HCEC 1CT (cell line): ENCODE measurements at regions not wholly inside any gene's neighbourhood (a gene's known extent, or its start where the extent isn't known, plus 50 kb on each side); places are given as distances from the start of the nearest gene placed in this dataset.
A peak's percentile ranks its signal among the peaks of the same experiment; 100 is the strongest.
"Not testable (repeated sequence)": the region's sequence is repeated elsewhere in the genome, so short reads cannot be mapped to it uniquely, and the experiment has no call there.

Experiments
- DNase-seq: peaks from one replicate; pipeline ENCODE4 v3.0.0-alpha.2; 2017

DNA sequence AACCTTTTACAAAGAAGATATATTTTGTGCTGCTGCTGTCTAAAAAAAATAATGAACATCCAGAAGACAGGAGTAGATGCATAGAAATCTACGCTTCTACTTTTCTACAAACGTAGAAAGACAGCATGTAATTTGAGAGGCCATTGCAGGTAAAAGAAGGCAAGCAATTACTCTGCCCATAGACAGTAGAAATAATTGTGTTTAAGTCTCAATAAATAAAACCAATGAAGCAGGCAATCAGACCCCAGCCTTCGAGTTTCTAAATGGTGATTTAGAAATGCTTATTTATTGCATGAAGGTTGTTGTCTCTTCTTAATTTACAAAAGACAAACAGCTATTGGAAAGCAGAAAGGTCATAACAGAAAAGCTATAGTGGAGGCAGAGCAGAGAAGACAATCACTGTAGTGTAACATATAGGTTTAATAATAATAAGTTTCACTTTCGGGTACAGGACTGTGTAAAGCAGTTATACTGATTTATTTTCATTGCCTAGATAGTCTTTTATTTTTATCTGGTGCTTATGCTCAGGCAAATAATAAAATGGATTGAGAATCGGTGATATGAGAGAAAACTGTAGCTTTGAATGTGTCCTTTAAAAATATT, 123.0 kb upstream of the TACR3 start:
- DNase-seq: no peak

DNA sequence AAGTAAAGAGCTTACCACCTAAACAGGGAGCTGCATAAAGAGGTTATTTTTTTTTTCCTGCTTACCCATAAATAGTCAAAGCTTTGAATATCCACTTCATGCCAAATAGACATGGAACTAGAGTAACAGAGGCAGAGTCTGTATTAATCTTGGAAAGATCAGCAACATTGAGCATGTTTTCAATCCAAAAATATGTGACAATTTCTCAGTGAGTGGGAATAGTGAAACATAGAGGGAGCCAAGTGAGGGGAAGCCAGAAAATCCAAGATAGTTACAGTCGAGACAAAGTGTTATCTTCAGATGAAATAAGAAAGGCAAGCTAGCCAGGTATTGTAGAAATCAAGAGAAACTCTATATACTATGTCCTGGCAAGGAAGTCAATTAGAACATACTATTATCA, 122.3 kb upstream of the TACR3 start:
- no peak for DNase-seq

DNA sequence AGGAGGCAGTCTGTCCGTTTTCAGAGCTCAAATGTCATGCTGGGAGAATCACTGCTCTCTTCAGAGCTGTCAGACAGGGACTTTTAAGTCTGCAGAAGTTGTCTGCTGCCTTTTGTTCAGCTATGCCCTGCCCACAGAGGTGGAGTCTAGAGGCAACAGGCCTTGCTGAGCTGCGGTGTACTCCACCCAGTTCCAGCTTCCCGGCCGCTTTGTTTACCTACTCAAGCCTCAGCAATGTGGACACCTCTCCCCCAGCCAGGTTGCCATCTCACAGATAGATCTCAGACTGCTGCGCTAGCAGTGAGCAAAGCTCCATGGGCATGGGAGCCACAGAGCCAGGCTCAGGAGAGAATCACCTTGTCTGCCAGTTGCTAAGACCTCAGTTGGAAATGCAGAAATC, 90.5 kb upstream of the TACR3 start:
- not testable (repeated sequence) for DNase-seq

DNA sequence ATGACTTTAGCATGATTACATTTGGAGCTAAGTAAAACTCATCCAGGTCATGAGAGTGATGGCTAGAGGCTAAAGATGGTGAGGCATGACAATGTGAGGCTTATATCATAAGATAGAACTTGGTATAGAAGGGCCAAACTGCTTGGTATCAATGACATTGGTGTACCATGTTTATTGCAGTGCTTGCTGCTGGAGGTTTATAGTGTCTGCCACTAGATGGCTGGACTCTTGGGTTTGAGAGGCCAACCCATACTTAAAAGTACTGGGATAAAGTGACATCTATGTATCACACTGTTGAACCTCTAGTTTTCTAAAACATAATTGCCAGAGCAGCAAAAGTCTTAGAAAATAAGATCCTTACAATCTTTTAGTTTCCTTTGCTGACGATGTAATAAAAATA, 83.0 kb upstream of the TACR3 start:
- DNase-seq: no peak

DNA sequence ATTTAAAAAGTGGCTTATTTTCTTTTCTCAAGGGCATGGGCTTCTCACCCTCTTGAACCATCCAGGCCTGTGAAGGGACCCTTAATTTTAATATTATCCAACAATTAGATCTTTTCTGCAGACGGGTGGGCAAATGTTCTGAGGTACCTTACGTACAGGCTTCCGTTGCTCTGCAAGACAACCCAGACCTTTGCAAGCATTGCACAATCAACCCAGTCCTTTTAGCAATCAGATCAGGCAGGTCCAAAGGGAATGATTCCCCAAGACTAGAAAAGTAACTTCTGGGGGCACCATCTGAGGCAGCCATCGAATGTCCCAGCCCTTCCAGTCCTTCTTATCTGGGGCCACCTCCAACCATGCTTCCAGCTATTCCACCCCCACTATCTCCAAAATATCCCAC, 67.3 kb upstream of the TACR3 start:
- no peak for DNase-seq

DNA sequence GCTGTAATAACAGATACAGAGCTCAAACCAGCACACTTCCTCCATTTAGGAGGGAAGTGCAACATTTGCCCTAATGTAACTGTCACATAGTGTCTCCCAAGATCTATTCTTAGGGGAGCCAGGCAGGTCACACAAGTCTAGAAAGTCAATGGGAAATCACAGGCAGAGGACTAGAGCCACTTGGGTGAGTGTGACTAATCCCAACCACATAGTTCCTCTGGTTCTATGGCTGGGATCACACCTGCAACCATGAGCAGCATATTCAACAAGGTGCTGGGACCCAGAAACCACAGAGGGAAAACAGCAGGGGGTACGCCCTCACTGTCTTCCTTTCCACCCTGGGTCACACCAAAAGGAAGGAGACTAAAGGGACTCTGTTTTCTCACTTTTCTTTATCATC, 66.8 kb upstream of the TACR3 start:
- no peak for DNase-seq

DNA sequence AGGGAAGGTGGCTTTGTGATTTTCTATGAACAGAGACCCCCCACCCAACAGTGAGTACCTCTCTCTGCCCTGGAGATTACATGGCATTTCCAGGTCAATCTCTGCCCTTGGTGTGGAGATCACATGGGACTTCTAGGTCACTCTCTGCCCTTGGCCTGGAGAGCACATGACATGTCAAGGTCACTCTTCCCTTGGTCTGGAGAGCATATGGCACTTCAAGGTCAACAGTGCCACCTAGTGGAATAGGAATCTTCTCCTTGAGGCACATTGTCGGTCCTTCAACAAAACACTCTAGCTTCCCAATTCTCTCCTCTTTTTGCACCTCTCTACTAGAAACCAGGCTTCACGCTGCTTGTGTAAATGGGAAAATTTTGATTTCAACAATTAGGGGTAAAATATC, 66.2 kb upstream of the TACR3 start:
- peak; percentile 39 for DNase-seq

DNA sequence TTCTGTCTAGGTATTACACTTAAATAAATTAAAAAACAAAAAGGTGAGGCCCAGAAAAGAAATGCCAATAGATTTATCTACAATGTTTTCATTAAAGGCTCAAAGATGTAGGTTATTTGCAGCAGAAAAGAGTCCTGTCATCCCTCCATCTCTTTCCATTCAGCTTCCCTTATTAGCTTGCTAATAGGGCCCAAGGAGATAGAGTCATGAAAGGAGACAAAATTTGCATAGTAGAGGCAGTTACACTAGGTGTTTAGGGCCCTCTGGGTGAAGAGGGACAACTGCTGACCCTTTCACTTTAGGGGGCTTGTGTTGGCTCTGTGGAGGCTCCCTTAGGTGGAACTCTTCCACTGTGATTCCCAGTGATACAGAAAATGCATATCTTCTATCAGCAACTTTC, 58.4 kb upstream of the TACR3 start:
- DNase-seq: no peak

DNA sequence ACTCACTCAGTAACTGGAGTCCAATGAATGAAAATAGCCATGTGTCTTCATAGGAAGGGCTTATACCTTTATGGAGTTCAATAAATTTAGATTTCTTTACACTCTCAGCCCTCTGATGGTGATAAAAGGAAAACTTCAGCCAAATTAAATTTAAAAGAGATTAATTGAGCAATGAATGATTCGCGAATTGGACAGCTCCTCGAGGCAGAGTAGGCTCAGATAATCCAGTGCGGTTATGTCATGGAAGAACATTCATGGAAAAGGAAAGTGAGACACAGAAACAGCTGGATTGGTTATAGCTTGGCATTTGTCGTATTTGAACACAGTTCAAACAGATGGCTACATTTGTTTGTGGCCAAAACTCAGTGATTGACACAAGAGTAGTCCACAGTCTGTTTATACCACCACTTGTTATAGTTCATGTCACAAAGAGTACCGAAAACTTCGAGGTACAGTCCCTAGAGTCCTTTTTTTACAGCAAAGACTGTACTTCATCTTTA, 54.6 kb upstream of the TACR3 start:
- DNase-seq: no peak

DNA sequence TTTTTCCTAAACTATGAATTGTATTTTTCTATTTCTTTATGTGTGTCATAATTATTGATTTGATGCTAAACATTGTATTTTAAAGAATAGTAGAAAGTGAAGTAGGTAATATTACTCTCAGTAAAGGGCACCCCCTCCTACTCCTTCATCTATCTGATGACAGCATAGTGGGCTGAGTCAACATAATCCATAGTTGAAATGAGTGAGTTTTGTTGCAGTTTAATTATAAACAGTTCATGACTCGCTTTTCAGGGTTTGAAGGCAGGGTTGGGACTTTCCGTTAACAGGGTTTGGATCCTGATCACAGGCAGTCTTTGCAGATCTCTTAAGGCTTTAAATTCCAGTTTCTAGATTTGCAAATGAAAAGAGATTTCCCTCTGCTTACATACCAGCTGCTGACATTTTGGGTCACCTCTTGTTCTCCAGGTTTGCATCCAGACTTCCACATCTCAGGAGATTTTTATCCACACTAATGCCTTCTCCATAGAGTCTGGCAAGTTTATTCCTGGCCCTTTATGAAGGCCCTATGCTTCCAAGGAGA, 54.0 kb upstream of the TACR3 start:
- DNase-seq: peak; percentile 26
